Caco-2 (cell line): ENCODE measurements at regions not wholly inside any gene's neighbourhood (a gene's known extent, or its start where the extent isn't known, plus 50 kb on each side); places are given as distances from the start of the nearest gene placed in this dataset.

Experiments
- BruUV-seq: library from RNA; stranded (reverse); fragments of 400-500 nt; replicated peaks from 2 replicates; lab custom pipeline; 2021; lab: Mats Ljungman, UMichigan
- CTCF ChIA-PET: fragments of 300-600 bp; sonication (Branson Sonifier 250); formaldehyde crosslinking; loops from one replicate; lab custom pipeline; 2022; ENCODE audit warnings: antibody characterized with exemption; lab: Charles Lee
- POLR2A ChIA-PET: fragments of 300-600 bp; sonication (Branson Sonifier 250); formaldehyde crosslinking; loops from one replicate; lab custom pipeline; 2022; ENCODE audit warnings: antibody characterized with exemption; lab: Charles Lee
- DNase-seq, 2 experiments: peaks; one replicate each; pipeline versions ENCODE4 v3.0.0 to v3.0.0-alpha.2; 2020 to 2022
- H3K27me3 ChIP-seq: replicated peaks from 2 replicates; pipeline ENCODE4 v1.6.0; 2011; ENCODE audit warnings: low read length; ENCODE audit not compliant: control insufficient read depth, insufficient read depth
- H3K36me3 ChIP-seq: 2 replicates; pipeline ENCODE4 v1.5.1; 2011; ENCODE audit warnings: low read length; ENCODE audit not compliant: control insufficient read depth, insufficient read depth
- H3K4me1 ChIP-seq: fragments of 250-450 bp; sonication (Bioruptor Pico); 2 replicates; pipeline ENCODE4 v1.5.1; 2020; ENCODE audit warnings: mild to moderate bottlenecking
- H3K4me3 ChIP-seq: 2 replicates; pipeline ENCODE4 v1.5.1; 2011; ENCODE audit warnings: low read depth, mild to moderate bottlenecking, control low read depth, low read length
- H3K9me3 ChIP-seq: fragments of 250-450 bp; sonication (Bioruptor Pico); 2 replicates; pipeline ENCODE4 v1.5.1; 2020; ENCODE audit warnings: mild to moderate bottlenecking, moderate library complexity
- H3K27ac Mint-ChIP-seq: one replicate; pipeline ENCODE4 v1.8.0; 2022; ENCODE audit warnings: mixed read lengths; ENCODE audit not compliant: unreplicated experiment
- H3K27me3 Mint-ChIP-seq: one replicate; pipeline ENCODE4 v1.8.0; 2022; ENCODE audit warnings: mixed read lengths; ENCODE audit not compliant: insufficient read depth, unreplicated experiment
- H3K36me3 Mint-ChIP-seq: one replicate; pipeline ENCODE4 v1.8.0; 2022; ENCODE audit warnings: mild to moderate bottlenecking, mixed read lengths; ENCODE audit not compliant: insufficient read depth, unreplicated experiment
- H3K4me1 Mint-ChIP-seq: one replicate; pipeline ENCODE4 v1.8.0; 2022; ENCODE audit warnings: low read depth, mixed read lengths; ENCODE audit not compliant: unreplicated experiment
- H3K4me3 Mint-ChIP-seq: one replicate; pipeline ENCODE4 v1.8.0; 2022; ENCODE audit warnings: mild to moderate bottlenecking, moderate library complexity, mixed read lengths; ENCODE audit not compliant: unreplicated experiment
- H3K9me3 Mint-ChIP-seq: one replicate; pipeline ENCODE4 v1.8.0; 2022; ENCODE audit warnings: mixed read lengths; ENCODE audit not compliant: unreplicated experiment
- intact Hi-C: fragments of 100-400 bp; cut with micrococcal nuclease; formaldehyde crosslinking; loops from one replicate; pipeline ENCODE4 v1.10.0; 2022; ENCODE audit not compliant: unreplicated experiment
- TF ChIP-seq, protein P1 (sequence below), 2 experiments: fragments of 200-600 bp in 1 of 2; IDR thresholded peaks; 1 replicate in 1 of 2; 2 replicates in 1 of 2; pipeline versions ENCODE4 v1.5.1 to v1.8.0; 2011 to 2022; ENCODE audit warnings: antibody characterized with exemption in 1 of 2, control low read depth in 1 of 2, inconsistent platforms in 1 of 2, low read depth in 1 of 2, low read length in 1 of 2, mild to moderate bottlenecking in 1 of 2, moderate library complexity in 1 of 2; ENCODE audit not compliant: insufficient read depth in 1 of 2, severe bottlenecking in 1 of 2, unreplicated experiment in 1 of 2

DNA sequence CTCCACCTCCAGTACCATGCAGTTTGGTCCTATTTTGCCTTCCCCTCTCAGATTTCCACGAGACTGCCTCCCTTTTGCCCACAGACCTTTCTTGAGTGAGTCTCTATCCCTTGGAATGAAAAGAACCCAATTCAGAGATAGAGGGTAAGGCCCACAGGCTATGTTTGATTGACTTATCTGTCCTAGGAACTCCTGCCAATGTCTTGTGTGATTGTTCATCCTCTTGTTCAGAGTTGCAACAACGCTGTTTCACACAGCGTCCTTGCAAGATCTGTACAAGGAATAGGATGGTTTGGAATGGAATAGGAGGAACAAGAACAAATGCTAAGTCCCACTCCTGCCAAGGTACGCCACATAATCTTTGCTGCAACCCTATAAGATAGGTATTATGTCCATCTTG is 142.2 kb upstream of the ABCA1 start:
- Mint-ChIP-seq H3K36me3 (peaks cover 13% of the 10 kb centered on the region), H3K27ac (peak overlapping the region; percentile 1), H3K9me3 (no peaks in the 10 kb centered on the region), H3K4me3 (no peak overlapping the region), H3K4me1 (peaks cover 24% of the 10 kb centered on the region), H3K27me3 (no peaks in the 10 kb centered on the region)
- Histone ChIP-seq H3K4me3 (no peak overlapping the region), H3K27me3 (no peaks in the 10 kb centered on the region), H3K9me3 (peaks cover 4% of the 10 kb centered on the region; the same call in 1 of the 2 replicates), H3K36me3 (no peaks in the 10 kb centered on the region), H3K4me1 (peaks cover 26% of the 10 kb centered on the region)
- TF ChIP-seq, protein P1, sequence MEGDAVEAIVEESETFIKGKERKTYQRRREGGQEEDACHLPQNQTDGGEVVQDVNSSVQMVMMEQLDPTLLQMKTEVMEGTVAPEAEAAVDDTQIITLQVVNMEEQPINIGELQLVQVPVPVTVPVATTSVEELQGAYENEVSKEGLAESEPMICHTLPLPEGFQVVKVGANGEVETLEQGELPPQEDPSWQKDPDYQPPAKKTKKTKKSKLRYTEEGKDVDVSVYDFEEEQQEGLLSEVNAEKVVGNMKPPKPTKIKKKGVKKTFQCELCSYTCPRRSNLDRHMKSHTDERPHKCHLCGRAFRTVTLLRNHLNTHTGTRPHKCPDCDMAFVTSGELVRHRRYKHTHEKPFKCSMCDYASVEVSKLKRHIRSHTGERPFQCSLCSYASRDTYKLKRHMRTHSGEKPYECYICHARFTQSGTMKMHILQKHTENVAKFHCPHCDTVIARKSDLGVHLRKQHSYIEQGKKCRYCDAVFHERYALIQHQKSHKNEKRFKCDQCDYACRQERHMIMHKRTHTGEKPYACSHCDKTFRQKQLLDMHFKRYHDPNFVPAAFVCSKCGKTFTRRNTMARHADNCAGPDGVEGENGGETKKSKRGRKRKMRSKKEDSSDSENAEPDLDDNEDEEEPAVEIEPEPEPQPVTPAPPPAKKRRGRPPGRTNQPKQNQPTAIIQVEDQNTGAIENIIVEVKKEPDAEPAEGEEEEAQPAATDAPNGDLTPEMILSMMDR (IDR thresholded peaks at IDR 0.05; ENCODE audit: insufficient read depth in 1 of 2, low read depth in 1 of 2, low read length in 1 of 2, severe bottlenecking in 1 of 2, unreplicated experiment in 1 of 2): no peak
- POLR2A ChIA-PET: no interaction called here
- BruUV-seq: no TSS peak
- CTCF ChIA-PET: no interaction called here
- intact Hi-C loops: no loop called here
- no peak for DNase-seq

DNA sequence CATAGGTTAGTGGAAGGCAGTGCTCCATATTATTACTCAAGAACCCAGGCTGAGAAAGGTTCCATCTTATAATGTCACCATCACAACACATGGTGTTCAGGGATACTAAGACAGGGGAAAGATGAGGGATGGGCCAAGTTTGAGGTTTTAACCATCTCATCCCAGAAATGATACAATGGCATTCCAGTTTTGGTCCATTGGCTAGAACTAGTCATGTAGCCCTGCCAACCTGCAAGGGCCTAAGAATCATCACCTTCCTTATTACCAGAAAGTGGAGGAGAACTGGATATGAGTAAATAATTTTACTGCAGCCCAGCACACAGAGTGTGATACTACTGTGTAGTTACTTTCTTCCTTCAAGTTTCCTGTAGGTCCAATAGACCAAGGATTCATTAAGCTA is 144.5 kb upstream of the ABCA1 start:
- intact Hi-C loops: no loop called here
- Histone ChIP-seq H3K4me1 (peaks cover 37% of the 10 kb centered on the region), H3K4me3 (no peak overlapping the region), H3K36me3 (no peaks in the 10 kb centered on the region), H3K9me3 (peaks cover 4% of the 10 kb centered on the region; the same call in 1 of the 2 replicates), H3K27me3 (no peaks in the 10 kb centered on the region)
- H3K36me3 Mint-ChIP-seq: no peaks in the 10 kb centered on the region
- H3K9me3 Mint-ChIP-seq: no peaks in the 10 kb centered on the region
- H3K4me1 Mint-ChIP-seq: peaks cover 31% of the 10 kb centered on the region
- TF ChIP-seq, protein P1 (IDR thresholded peaks at IDR 0.05; ENCODE audit: insufficient read depth in 1 of 2, low read depth in 1 of 2, low read length in 1 of 2, severe bottlenecking in 1 of 2, unreplicated experiment in 1 of 2): no peak
- no TSS peak for BruUV-seq
- H3K27me3 Mint-ChIP-seq: no peaks in the 10 kb centered on the region
- CTCF ChIA-PET: no interaction called here
- no peak overlapping the region for H3K4me3 Mint-ChIP-seq
- POLR2A ChIA-PET: no interaction called here
- no peak for DNase-seq
- no peak overlapping the region for H3K27ac Mint-ChIP-seq

- DNase-seq: no peak
- TF ChIP-seq, protein P1 (IDR thresholded peaks at IDR 0.05; ENCODE audit: insufficient read depth in 1 of 2, low read depth in 1 of 2, low read length in 1 of 2, severe bottlenecking in 1 of 2, unreplicated experiment in 1 of 2): no peak
- CTCF ChIA-PET: no interaction called here
- H3K27me3 ChIP-seq: no peaks in the 10 kb centered on the region
- H3K4me1 ChIP-seq: peaks cover 41% of the 10 kb centered on the region
- POLR2A ChIA-PET: no interaction called here
- peaks cover 31% of the 10 kb centered on the region for H3K4me1 Mint-ChIP-seq
- peaks cover under 1% of the 10 kb centered on the region; the same call in 1 of the 2 replicates for H3K9me3 ChIP-seq
- H3K4me3 ChIP-seq: no peak overlapping the region
- H3K27ac Mint-ChIP-seq: no peak overlapping the region
- intact Hi-C loops: no loop called here
- no peaks in the 10 kb centered on the region for H3K36me3 ChIP-seq
- no peaks in the 10 kb centered on the region for H3K9me3 Mint-ChIP-seq
- no TSS peak for BruUV-seq
- no peaks in the 10 kb centered on the region for H3K36me3 Mint-ChIP-seq
- H3K4me3 Mint-ChIP-seq: no peak overlapping the region
- H3K27me3 Mint-ChIP-seq: no peaks in the 10 kb centered on the region
Observed at GRCh38 chr9:105073147-105073546, 145.2 kb upstream of the ABCA1 start.
